GM18505 (cell line): ENCODE measurements at regions not wholly inside any gene's neighbourhood (a gene's known extent, or its start where the extent isn't known, plus 50 kb on each side); places are given as distances from the start of the nearest gene placed in this dataset.
"Not testable (repeated sequence)": the region's sequence is repeated elsewhere in the genome, so short reads cannot be mapped to it uniquely, and the experiment has no call there.

Experiments
- ATAC-seq: cut with Tn5 transposase; IDR thresholded peaks from one replicate; pipeline ENCODE4 v1.9.1; 2021; ENCODE audit not compliant: unreplicated experiment
- POLR2A ChIP-seq: IDR thresholded peaks from 4 replicates; pipeline ENCODE4 v1.6.1; 2011; ENCODE audit warnings: borderline replicate concordance; ENCODE audit not compliant: insufficient read depth, insufficient read length; ENCODE audit errors: extremely low read depth

GRCh38 chr15:36050899-36051298 is 504.9 kb upstream of the DPH6 start:
- TF ChIP-seq POLR2A = no peak
- ATAC-seq = no peak

GRCh38 chr15:36052641-36053040 is 506.7 kb upstream of the DPH6 start:
- not testable (repeated sequence) for ATAC-seq

DNA sequence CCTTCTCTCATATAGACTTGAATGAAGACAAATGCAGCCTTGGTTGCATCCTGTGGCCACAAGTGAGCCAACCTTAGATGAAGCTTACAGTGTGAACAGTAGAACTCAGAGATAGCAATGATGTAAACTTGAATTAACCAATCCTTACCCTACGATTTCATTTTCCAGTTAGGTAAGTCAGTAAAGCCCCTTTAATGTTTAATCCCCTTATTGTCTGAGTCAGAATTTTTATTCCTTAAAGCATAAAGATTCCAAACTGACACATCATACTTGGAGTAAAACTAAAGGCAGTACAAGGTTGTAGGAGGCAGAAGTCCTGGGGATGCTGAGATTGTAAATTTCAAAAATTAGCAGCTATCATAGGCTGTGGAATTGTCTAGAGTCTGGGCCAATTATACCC is 507.8 kb upstream of the DPH6 start:
- ATAC-seq = no peak
- TF ChIP-seq POLR2A = no peak

- ATAC-seq = no peak
These were observed 513.6 kb upstream of the DPH6 start for GRCh38 chr15:36059596-36059995.

DNA sequence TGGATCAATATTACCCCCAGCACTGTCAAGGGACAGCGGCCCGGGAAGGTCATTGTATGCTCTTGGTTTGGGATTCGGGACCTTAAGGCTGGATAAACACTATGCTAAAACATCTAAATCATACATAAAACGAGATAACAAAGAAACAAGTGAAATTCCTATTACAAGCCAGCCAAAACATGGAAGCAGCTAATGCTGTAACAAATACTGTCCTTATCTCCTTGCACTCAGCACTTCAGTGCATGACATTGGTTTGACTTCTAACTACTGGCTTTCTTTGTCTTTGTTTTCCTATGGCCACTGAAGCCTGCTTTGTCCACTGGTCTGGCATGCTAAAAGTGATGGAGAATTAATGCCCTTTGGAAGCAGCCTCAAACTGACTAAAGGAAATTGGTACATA is 516.4 kb upstream of the DPH6 start:
- no peak for TF ChIP-seq POLR2A
- no peak for ATAC-seq

More at GRCh38 chr15:36059596-36059995, 513.6 kb upstream of the DPH6 start:
- TF ChIP-seq POLR2A = no peak

DNA sequence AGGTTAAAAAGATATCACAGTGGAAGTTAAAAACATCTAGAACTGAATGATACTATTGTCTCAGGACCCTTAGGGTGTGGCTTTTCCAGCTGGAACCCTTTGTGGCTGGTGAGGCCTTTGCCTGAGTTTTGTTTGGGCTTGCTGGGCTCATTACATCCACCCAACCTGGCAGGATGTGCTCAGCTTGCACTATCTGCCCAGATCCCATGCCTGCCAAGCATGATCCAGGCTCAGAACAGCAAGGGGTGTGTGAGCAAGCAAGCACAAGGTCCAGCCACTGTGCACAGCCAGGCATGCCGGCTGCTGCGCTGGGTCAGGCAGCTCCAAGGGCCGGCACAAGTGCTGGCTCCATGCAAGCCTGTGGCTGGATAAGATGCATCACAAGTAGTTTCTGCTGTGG is 512.7 kb upstream of the CDIN1 start:
- TF ChIP-seq POLR2A = no peak
- ATAC-seq = no peak

DNA sequence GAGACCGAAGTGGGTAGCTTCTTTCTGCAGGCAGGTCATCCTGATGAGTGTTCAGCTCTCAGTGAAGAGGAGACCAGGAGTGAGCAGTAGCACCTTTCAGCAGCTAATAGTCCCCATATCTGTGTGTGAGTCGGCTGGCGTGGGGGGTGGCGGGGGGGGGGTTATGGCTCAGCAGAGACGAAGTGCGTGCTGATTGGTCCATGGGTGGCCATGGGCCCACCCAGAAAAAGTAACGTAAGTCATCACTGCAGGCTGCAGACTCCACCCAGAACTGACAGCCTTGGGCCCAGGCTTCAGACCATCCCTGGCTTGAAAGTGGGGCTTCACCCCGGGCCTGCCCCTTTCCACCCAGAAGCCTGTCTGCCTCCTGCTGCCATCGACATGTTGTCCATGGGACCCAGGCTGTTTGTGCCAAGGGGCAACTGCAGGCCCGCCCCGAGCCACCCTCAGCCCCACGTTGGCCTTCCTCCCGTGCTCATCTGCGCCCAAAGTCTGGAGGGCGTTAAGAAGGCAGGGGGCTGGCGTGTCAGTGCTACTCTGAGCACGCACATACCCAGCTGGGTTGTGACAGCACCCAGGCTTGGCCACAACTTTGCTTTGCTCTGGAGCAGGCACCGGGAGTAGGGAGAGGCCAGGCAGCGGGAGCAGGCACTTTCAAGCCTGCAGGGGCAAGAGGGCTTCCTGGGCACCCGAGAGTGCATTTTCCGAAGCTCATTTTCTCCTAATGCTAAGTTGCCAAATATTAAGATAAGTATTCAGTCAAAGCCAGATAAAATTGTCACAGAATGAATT is 511.7 kb upstream of the CDIN1 start:
- no peak for TF ChIP-seq POLR2A
- no peak for ATAC-seq

DNA sequence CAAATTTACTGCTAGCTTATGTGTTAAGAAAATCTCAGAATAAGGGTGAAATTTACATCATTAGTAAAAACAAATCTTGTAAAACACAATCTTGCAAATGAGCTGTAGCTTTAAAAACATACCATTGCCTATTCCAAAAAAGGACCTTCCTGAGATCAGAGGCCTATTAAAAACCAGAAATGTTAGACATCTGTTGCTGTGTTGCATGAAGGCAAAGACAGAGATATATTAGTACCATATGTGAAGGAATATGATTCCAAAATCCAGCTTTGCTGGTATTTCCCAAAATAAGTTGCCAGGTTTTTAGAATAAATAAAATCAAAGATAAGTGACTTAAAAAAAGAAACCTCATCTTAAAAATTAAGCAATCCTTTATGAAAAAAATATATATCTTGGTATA is 504.1 kb upstream of the CDIN1 start:
- TF ChIP-seq POLR2A = no peak
- ATAC-seq = no peak

GRCh38 chr15:36079021-36079420 is 500.4 kb upstream of the CDIN1 start:
- ATAC-seq = no peak
- TF ChIP-seq POLR2A = no peak

DNA sequence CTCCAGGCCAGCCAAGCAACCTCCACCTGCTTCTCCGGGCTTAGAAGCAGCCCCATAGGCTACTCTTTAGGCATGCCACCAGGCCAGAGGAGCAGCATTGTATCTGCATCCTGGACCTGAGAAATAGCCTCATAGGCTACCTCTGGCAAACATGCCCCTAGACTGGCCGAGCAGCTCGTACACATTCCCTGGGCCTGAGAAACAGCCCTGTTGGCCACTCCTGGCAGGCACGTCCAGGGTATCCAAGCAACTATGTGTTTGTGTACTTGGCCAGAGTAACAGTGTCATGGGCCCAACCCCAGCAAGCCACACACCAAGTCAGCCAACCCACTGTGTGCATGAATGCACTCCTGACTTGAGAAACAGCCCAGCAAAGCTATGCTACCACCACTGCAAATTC is 498.7 kb upstream of the CDIN1 start:
- ATAC-seq = no peak
- TF ChIP-seq POLR2A = no peak

DNA sequence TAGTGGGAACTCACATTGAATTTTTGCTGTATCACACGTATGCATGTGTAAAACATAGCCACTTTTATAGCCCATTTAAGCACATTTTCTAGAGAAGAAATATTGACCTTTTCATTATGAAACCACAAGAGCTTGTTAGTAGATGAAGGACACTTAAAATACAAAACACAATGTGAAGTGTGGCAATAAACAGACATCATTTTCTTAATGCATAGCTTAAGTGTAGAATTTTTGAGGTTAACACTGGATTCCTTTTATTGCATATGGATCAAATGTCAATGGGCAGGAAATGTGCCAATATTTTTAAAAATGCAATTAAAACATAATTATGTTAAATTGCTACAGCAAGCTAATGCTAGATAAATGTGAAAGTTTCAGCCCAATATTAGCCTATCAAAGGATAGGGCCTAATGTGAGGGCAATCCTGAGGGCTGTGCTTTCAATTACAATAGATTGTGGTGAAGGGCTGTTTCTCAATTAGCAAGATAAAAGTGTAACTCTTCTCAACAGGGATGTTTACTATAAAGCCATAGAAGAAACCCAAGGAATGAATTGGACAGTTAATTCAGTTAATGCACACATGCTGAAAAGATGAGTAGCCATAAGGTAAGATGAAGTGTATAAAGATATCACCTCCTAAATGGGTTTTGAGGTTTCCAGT is 489.0 kb upstream of the CDIN1 start:
- ATAC-seq = no peak
- no peak for TF ChIP-seq POLR2A

- no peak for ATAC-seq
- TF ChIP-seq POLR2A = no peak
These were observed 472.6 kb upstream of the CDIN1 start for GRCh38 chr15:36106640-36107335.

DNA sequence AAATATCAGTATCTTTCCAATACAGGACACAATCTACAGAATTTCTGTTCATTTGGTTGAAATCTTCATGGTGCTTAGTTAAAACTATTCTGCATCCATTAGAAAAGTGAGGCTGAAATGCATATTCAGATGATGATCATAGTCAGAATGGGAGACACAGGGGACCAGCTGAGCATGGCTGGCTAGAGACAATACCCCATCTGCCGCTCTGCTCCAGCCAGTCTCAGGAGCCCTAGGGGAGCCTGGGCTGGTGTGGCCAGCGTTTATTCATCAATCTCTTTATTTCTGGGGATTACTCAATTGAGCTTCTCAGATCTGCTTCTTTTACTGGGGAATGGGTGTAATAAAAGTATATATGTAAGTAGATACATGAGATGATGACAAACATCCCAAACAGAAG is 470.9 kb upstream of the CDIN1 start:
- no peak for ATAC-seq
- TF ChIP-seq POLR2A = no peak
